RWPE1 (cell line): ENCODE measurements at regions not wholly inside any gene's neighbourhood (a gene's known extent, or its start where the extent isn't known, plus 50 kb on each side); places are given as distances from the start of the nearest gene placed in this dataset.
A peak's percentile ranks its signal among the peaks of the same experiment; 100 is the strongest.

Experiments used
- CTCF ChIA-PET: fragments of 350-600 bp; sonication (Branson Sonifier 250); formaldehyde crosslinking; extraction: SDS; loops from one replicate; lab custom pipeline; 2021; lab: Yijun Ruan, JAX
- POLR2A ChIA-PET: fragments of 400-600 bp; formaldehyde crosslinking; extraction: SDS; loops from one replicate; lab custom pipeline; 2020; ENCODE audit warnings: antibody characterized with exemption; ENCODE audit not compliant: low non-redundant PET; lab: Yijun Ruan, JAX
- DNase-seq: peaks from one replicate; pipeline ENCODE4 v3.0.0; 2012; ENCODE audit warnings: low spot score
- H3K27ac ChIP-seq: fragments of 450-650 bp; 2 replicates; pipeline ENCODE4 v1.5.1; 2017
- TF ChIP-seq, protein P1 (sequence below): fragments of 450-650 bp; conservative IDR thresholded peaks from 2 replicates; pipeline ENCODE4 v1.5.1; 2017; ENCODE audit warnings: low read depth, mild to moderate bottlenecking

DNA sequence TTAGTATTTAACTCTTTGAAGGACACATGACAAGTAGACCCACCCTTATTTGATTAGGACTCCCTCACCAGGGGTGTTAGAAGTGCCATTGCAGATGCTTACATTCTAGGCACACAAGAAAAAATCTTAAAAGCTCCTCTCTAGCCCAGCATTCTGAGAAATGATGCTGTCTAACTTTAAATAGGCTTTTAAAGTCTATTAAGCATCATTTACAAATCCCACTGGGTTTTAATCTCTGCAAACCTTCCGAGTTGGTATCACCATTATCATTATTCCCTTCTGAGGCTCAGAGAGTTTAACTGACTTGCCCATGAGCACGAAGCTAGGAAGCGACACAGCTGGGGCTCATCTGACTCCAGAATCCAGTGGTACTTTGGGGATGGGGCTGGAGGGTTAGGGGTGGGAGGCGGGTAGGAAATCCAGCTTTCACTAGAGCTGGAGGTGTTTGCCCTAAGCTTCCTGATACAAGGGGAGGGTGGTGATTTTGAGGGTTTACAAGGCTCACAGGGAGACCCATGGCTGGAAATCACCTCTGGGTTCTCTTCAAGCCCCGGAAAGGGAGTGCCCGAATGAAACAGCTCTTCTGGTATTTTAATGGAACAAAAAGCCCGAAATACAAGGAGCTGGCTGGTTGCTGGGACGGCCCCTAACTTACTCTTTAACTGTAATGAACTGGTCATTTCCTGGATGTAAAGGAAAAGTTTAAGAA lies 109.2 kb upstream of the FUT8 start:
- no peak overlapping the region for H3K27ac ChIP-seq
- peak; percentile 37 for DNase-seq

DNA sequence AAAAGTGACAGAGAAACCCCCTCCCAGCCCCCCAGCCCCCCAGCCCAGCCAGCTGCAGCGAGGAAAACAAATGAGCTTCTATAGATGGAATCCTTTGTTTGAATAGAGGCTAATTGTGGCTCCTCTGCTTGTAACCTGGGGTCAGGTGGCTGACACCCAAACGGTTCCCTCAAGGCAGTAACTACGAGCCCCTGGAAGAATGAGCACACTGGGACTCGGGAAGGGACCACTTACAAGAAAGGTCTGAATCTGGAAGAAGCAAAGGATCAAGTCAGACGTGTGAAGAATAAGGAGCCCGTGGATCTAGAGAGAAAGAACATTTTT lies 108.7 kb upstream of the FUT8 start:
- POLR2A ChIA-PET, result interaction anchor here (0.6 kb wide), 1 partner anchor 9 kb away, joined by 3 read pairs; no protein-coding TSS in a partner anchor
- TF ChIP-seq, protein P1, sequence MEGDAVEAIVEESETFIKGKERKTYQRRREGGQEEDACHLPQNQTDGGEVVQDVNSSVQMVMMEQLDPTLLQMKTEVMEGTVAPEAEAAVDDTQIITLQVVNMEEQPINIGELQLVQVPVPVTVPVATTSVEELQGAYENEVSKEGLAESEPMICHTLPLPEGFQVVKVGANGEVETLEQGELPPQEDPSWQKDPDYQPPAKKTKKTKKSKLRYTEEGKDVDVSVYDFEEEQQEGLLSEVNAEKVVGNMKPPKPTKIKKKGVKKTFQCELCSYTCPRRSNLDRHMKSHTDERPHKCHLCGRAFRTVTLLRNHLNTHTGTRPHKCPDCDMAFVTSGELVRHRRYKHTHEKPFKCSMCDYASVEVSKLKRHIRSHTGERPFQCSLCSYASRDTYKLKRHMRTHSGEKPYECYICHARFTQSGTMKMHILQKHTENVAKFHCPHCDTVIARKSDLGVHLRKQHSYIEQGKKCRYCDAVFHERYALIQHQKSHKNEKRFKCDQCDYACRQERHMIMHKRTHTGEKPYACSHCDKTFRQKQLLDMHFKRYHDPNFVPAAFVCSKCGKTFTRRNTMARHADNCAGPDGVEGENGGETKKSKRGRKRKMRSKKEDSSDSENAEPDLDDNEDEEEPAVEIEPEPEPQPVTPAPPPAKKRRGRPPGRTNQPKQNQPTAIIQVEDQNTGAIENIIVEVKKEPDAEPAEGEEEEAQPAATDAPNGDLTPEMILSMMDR, result no peak
- no peak overlapping the region for H3K27ac ChIP-seq
- CTCF ChIA-PET, result no interaction called here
- no peak for DNase-seq

More for the DNA sequence above, 109.2 kb upstream of the FUT8 start:
- CTCF ChIA-PET, result interaction anchor here (0.6 kb wide), 1 partner anchor 1896 kb away, joined by 3 read pairs; no protein-coding TSS in a partner anchor
- POLR2A ChIA-PET, result interaction anchor here (0.6 kb wide), 1 partner anchor 8 kb away, joined by 3 read pairs; no protein-coding TSS in a partner anchor
- TF ChIP-seq, protein P1, result no peak

DNA sequence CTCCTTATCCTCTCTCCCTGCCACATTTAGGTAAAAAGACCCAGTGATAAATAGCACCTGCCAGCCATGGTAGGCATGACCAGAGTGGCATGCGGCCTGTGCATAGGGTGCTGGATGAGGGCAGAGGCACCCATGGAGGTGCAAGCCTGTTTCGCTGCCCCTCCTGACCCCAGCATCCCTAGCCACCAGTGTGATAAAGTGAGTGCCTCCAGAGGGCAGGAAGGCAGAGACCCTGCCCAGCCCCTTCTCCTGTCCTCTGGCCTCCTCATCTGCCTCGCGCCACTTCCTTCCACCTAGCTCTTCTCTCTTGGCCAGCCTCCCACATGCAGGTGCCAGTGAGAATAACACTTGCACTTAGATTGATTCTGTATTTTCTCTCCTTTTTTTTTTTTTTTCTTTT lies 108.3 kb upstream of the FUT8 start:
- TF ChIP-seq, protein P1, result no peak
- no peak for DNase-seq
- POLR2A ChIA-PET, result no interaction called here
- no peak overlapping the region for H3K27ac ChIP-seq
- CTCF ChIA-PET, result no interaction called here

DNA sequence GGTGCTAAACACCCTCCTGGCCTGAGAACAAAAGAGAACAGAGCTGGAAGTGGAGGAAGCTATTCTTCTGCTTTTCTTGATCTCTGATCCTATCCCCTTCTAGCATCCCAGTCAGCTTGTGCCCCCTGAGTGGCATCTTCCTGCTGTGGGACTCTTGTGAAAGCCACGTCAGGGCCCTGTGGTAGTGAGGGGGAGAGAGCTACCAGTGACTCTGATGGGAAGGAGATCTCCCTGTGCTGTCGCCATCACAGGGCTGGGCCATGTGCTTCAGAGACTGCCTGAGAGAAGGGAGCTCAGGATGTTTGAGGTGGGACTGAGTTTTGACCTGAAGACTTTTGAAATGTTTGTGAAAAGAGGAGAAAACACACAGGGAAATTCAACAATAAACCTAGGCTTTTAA lies 107.6 kb upstream of the FUT8 start:
- POLR2A ChIA-PET, result no interaction called here
- CTCF ChIA-PET, result no interaction called here

DNA sequence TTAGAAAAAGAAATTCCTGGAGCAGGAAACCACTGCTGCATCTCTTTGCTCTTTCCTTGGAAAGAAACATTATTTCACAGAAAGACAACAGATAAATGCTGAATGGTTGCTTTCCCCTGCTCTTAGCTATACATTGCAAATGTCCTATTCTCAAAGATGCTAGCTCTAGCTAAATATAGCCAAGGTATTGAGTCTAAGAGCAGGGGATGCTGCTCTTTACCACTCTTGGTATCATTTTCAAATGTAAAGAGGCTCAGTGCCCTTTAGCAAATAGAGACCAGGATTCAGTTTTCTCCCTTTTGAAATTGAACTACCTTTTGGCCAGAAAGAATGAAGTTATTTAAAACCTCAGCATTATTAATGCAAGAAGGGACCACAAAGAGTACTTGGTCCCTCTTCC lies 104.0 kb upstream of the FUT8 start:
- CTCF ChIA-PET, result no interaction called here
- H3K27ac ChIP-seq, result no peak overlapping the region
- DNase-seq, result no peak
- POLR2A ChIA-PET, result no interaction called here
- TF ChIP-seq, protein P1, result no peak

More for the DNA sequence above, 107.6 kb upstream of the FUT8 start:
- H3K27ac ChIP-seq, result no peak overlapping the region
- TF ChIP-seq, protein P1, result no peak
- no peak for DNase-seq

DNA sequence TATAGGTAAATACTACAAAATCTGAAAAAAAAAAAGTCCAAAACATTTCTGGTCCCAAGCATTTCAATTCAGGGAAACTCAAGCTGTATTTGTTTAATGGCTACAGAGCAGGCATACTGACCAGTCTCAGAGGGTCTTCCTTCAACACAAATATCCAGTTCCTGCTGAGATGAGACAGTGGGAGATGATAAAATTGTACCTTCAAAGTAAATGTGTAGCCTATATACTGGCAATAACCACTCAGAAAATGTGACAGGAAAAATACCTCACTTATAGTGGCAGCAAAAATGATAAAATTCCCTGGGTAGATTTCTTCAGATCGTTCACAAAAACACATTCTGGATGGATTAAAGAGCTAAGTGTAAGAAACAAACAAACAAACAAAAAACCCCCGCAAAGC lies 102.0 kb upstream of the FUT8 start:
- ChIA-PET POLR2A (no interaction called here), CTCF (no interaction called here)
- DNase-seq, result no peak
- H3K27ac ChIP-seq, result no peak overlapping the region
- TF ChIP-seq, protein P1, result no peak
